GM21576 (cell line): ENCODE measurements at regions not wholly inside any gene's neighbourhood (a gene's known extent, or its start where the extent isn't known, plus 50 kb on each side); places are given as distances from the start of the nearest gene placed in this dataset.

ENCODE experiments used
- ATAC-seq: cut with Tn5 transposase; IDR thresholded peaks from one replicate; pipeline ENCODE4 v1.9.1; 2021; ENCODE audit warnings: mild to moderate bottlenecking, moderate library complexity; ENCODE audit not compliant: unreplicated experiment

GRCh38 chr7:13028825-13029099 lies 341.3 kb downstream of the ARL4A start:
- no peak for ATAC-seq

DNA sequence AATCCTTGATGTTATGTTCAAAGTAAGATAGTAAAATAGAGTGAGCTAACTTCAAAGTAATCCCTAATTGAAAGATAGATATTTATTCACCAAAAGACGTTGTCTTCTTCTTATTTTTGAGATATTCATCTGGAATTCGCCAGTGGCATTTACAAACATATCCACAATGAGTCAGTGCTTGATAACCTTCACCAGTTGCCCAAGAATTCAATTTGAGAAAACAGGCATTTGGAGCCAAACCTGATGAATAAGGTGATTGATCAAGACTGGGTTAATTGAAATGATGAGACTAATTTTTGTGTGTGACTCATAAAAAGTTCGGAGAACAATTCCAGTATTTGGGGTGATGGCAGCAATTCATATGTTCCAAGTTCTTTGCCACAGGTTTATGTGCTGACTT lies 344.0 kb downstream of the ARL4A start:
- ATAC-seq: no peak

DNA sequence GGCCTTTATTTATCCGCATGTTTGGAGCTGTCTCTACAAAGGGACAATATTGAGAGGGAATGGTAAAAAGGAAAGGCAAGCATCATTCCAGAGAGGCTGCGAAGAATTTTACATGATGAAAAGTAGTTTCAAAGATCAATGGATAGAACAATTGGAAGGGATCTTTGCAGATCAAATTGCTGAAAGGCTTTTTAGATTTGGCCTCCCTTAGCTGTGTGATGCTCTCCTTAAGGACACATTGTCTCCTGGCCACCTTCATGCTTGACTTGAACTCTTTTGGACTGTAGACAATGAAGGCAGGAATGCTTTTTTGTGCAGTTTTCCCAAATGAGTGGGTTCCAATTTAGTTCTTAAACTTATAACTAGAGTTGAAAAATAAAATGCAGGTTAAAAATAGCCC lies 344.7 kb downstream of the ARL4A start:
- no peak for ATAC-seq

DNA sequence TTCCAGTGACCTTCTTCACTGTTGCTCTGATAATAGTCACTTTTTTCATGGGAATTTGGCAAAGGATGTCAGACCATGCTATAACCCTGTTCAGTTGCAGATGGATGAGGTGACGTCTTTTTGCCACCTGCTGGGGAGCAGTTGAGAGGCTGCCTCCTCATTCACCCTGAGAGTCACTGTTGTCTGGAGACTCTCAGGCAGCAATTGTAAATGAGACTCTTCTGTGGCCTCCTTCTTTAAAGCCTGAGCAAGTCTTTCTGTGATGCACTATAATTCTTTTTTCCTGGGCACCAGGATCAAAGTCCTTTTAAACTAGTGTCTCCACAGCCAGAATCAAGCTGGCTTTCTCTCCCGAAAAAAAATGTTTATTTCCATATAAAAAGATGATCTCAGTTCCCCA lies 345.1 kb downstream of the ARL4A start:
- ATAC-seq: no peak

- no peak for ATAC-seq
These were observed 347.3 kb downstream of the ARL4A start for GRCh38 chr7:13034693-13035092.

GRCh38 chr7:13035233-13035632 lies 347.8 kb downstream of the ARL4A start:
- ATAC-seq: no peak

DNA sequence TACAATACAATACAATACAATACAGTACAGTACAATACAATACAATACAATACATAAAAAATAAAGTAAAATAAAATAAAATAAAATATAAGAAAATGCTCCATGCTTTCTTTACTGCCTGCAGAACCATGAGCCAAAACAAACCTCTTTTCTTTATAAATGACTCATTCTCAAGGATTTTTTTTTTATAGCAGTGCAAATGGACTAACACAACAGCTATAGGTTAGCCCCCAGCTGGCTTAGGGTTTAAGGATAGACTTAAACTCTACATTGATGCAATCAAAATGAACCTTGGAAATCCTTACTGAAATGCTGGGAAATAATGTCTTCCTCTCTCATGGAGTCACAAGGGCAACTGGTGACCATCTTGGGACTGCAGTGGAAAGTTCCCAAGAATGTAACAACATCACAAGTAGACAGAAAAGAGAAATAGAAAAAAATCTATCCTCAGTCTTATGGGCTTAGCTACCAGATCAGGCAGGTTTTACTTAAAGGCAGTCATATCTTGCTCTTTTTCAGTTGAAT lies 348.9 kb downstream of the ARL4A start:
- no peak for ATAC-seq

DNA sequence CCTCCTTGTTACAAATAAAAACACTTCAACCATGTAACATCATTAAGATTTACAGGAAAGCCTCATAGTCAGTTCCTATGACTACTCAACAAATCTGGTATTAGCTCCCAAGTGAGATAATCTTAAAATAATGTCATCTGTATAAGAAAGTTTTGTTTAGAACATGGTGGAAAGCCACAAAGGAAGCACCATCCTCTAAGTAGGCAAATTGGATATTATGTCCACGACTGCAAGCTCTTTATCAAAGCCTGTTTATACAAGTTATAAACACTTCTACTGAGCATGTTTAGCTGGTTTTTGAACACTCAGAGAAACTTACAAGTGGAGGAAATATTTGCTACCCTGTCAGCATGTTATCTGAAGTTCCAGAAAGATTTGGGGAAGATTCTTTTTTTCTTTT lies 349.8 kb downstream of the ARL4A start:
- ATAC-seq: no peak

DNA sequence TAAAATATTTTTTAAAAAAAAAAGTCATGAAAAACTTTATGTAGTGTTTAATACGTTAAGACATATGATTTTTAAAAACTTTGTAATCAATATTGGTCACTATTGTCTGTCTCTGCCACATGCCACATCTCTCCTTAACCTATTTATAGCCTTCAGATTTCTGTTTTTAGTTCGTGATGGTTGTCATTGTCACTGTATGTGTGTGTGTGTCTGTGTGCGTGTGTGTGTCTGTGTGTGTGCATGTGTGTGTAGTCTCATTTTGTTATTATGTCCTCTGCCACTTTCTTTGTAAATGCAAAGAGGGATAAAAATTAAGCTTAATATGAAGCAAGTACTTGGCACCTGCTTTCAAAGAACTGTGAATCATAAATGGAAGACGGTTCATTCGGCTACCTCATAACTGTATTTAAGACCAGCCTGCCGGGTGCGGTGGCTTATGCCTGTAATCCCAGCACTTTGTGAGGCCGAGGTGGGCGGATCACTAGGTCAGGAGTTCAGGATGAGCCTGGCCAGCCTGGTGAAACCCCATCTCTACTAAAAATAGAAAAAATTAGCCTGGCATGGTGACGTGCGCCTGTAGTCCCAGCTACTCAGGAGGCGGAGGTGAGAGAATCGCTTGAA lies 354.0 kb downstream of the ARL4A start:
- no peak for ATAC-seq

GRCh38 chr7:13042605-13043236 lies 355.3 kb downstream of the ARL4A start:
- ATAC-seq: no peak

DNA sequence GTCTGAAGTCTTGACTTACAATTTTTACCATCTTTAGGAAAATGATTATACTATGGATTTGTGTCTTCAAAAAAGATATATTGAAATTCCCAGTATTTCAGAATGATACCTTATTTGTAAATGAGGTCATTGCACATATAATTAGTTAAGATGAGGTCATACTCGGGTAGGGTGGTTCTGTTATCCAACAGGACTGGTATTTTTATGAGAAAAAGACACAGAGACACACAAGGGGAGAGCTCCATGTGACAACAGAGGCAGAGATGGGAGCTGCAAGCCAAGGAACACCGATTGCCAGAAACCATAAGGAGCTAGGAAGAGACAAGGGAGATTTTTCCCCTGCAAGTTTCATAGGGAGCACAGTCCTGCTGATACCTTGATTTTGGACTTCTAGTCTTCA lies 356.9 kb downstream of the ARL4A start:
- no peak for ATAC-seq

DNA sequence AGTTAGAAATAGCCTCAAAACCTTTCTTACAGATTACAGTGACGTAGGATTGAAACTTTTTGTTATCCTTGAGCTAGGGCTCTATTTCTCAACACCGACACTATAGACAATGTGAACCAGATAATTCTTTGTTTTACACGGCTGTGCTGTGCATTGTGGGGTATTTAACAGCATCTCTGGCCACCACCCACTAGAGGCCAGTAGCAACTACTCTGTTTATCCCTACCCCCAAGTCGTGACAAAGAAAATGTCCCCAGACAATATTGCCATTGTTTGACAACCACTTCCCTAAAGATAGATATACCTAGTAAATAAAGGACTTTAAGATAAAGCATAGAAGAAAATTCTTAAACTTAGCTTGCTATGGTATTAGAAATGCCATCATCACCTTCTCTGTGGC lies 359.6 kb downstream of the ARL4A start:
- ATAC-seq: no peak

DNA sequence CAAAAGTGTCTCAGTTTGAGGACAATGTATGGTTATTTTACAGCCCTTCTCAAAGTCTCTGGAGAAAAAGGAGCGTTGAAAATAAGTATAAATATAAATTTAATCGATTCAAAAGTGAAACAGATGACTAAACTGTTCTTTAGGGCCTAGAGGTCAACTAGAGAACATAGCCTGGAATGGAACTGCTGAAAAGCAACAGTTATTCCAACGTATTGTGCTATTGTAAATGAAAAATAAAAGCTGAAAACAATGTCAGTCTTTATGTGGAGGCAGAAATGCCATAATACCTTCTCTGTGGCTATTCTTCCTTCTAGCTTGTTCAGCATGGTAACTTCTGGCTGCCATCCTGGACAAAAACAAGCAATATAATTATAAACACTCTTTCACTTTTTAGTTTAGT lies 362.5 kb downstream of the ARL4A start:
- no peak for ATAC-seq

GRCh38 chr7:13050703-13051102 lies 363.3 kb downstream of the ARL4A start:
- ATAC-seq: no peak

DNA sequence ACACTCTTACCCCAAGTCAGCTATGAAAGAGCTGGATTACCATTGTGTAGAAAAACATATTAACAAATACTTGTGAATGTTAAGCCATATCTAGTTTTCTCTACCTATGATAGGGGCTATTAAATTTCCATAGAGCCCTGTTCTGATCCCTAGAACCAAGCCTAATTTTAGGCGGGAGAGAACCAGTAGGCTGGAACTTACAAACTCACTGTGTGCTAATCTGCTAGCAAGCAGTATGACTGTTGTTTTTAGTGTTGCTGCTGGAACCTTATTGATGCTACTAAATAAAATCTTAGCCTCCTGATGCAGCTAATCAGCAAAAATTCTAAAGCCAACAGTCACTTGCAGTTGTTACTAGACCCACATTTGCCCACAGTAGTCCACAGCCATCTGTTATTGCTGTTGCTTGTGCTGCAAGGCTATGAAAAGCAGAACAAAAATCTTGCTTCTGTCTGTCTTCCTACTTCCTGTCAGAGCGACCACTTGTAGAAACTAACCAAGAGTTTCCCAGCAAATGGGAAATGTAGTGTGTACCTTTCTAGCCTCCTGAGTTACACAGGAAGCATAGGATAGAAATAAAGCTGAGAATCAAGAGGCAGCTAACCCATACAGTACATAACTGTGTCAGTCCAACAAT lies 368.4 kb downstream of the ARL4A start:
- no peak for ATAC-seq

DNA sequence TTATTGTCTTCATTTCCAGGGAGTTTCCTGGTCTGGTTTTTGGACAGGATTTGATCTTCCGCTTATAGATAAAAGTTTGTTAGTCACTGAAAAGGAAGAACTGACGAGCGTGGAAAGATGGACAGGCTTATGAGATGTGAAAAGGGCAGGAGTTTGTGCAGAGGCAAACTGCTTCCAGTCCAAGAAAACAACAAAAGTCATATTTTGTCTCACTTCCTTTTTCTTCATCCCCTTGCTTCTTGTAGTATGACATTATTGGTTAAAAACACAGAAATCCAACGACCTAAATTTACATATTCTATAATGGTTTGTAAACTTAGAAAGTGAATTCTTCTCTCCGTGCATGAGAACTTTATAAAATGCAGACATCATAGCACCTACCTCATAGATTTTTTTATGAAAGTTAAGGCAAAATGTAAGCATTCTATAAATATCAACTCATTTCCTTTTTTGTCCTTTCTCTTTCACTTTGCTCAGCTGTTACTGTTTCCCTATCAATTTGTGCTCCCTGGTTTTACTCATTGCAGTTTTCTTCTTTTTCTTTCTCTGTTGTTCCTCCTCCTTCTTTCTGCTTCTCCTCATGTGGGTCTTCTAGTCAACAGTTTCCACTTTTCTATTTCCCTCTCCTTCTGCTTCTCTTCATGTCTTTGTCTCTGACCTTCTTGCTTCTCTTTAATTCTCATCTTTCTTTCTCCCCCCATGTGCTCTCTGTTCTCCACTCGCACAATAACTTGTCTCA lies 370.2 kb downstream of the ARL4A start:
- peak; percentile 96 for ATAC-seq

DNA sequence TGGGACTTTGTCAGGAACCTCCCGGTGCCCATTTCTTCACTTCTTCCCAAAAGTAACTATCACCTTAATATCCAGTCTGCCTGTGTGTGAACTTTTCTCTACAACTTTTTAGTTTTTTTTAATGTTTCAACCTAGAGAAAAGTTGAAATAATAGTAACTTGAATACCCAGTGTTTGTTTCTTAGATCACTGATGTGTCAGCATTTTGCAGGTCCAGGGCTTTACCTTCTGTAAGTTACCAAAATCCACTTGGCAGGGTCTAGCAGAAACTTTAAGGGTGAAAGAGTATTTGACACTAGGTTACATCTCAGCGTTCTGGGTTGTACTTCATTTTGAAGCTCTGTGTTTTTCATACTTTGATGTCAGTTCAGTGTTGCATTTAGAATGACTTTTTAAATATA lies 372.7 kb downstream of the ARL4A start:
- ATAC-seq: no peak

DNA sequence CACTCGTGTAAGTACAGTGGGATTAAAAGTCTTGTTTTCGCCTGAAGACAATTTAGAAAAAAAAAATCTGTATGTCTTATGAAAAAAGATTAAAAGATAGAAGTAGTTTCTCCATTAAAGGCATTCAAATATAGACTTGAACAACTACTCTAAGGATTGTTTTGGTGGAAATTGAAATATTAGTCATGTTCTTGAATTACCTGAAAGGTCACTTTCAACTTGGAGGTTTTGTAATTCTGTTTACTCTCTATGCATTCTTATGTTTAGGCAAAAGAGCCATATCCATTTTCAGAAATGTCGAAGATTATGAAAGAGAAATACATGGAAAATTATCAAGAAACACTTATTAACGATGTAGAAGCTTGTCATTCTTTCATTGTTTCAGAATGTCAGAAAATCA lies 373.7 kb downstream of the ARL4A start:
- no peak for ATAC-seq

DNA sequence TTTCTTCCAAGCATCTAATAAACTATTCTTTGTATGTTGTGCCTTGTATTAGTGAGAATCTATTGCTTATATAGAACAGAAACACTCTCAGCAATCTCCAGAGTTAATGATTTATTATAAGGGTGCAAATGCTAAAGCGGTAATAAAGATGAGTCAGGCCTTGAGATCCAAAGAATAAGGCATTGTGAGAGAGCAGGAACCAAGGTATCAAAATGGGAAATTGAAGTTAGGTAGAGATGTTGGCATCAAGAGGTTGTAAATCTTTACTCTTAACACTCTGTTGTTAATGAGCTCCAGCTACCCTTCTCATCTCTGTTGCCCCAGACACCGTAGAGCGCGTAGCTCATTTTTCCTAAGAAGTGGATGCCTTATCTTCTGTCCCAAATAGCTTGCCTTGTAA lies 375.2 kb downstream of the ARL4A start:
- ATAC-seq: no peak

DNA sequence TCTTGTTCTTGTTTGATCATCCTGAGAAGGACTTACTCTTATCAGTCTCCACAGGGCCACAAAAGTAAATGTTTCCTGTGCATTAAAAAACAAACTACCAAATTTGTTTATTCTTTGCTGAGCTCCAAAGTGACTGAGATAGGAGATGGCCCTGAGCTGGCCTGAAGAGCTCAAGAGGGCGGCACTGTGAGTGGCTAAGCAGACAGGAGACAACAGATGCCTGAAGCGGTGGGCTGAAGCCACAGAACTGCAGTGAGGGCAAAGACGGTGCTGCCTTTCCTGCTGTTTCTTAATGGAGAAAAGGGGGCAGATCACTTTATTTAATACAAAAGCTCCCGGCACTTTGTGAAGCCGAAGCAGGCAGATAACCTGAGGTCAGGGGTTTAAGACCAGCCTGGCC lies 379.6 kb downstream of the ARL4A start:
- no peak for ATAC-seq

DNA sequence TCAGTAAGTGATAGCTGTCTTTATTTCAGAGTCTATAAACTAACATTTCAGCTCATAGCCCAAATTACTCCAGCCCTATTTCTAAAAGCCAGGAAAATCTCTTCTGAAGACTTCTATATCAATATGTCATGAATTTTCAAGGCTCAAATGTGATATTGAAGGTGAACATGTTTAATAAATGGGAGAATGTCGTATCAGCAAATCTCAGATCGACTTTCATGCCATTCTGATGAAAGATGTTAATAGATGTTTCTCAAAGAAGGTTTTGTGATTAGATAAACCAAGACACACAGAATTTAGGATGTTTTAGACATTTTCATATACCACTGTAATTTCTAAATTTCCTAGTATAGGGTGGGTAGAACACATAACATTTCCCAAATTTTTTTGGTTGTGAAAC lies 380.6 kb downstream of the ARL4A start:
- no peak for ATAC-seq

DNA sequence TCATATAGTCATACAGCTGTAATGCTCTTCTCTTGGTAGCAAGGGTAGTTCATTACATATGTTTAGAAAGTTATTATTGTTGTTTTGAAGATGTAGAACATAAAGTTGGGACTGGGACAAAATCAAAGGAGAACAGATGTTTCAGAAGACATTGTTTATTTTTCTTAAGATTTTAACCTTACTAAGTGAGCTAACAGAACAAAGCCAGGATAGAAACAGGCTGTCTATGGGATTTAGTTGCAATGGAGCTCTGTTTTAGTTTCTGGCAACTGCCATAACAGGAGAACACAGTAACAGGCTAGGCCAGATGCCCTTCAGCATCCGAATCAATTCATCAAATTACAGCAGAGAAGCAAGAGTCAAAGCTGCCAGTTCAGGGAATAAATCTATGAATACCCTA lies 382.4 kb downstream of the ARL4A start:
- ATAC-seq: no peak
